ENCODE measurements at regions not wholly inside any gene's neighbourhood (a gene's known extent, or its start where the extent isn't known, plus 50 kb on each side); places are given as distances from the start of the nearest gene placed in this dataset.
"Not testable (repeated sequence)": the region's sequence is repeated elsewhere in the genome, so short reads cannot be mapped to it uniquely, and the experiment has no call there.

DNA sequence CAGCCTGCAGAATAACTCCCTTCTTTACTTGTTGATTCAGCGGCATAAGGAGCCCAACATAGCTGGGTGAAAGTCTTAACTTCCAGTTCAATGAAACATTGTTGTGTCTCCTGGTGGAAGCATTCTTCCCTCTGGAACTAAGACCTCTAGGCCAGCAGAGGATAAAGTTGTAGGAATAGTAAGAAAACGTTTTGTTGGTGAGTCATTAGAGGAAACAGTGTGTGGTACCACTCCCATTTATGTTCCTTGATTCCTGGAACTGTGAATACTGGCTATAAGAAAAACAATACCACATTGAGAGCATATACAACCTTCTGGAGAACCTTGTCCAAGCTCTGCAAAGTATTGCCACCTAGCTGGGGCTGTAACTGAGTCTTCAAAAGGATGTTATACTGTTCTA, 737.4 kb upstream of the ZP4 start:
- no peak for ATAC-seq (replicated peaks)
- H3K4me3 Mint-ChIP-seq, result no peak overlapping the region
- H3K27me3 Mint-ChIP-seq, result no peaks in the 10 kb centered on the region
- H3K4me1 Mint-ChIP-seq, result no peaks in the 10 kb centered on the region
- H3K9me3 Mint-ChIP-seq, result no peaks in the 10 kb centered on the region
- H3K36me3 Mint-ChIP-seq (ENCODE audit: low read depth), result no peaks in the 10 kb centered on the region
- no peak overlapping the region for H3K27ac Mint-ChIP-seq

DNA sequence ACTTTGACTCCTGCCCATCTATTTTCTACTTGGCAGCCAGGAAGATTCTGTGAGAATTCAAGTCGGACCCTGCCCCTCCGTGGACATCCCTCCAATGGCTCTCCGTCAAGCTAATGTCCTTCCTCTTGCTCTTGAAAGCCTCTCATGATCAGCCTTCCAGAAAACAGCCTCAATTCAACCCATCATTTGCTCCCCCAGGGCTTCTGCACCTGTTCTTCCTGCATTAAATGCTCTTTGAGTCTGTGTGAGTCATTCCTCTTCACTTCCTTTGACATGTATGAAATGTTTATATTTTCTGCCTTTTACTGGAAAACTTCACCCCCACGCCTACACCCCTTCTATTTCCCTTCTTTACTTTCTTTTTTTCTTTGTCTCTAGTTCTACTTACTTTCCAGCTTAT, 734.1 kb upstream of the ZP4 start:
- no peaks in the 10 kb centered on the region for H3K9me3 Mint-ChIP-seq
- H3K27me3 Mint-ChIP-seq, result no peaks in the 10 kb centered on the region
- no peaks in the 10 kb centered on the region for H3K4me1 Mint-ChIP-seq
- no peak overlapping the region for H3K4me3 Mint-ChIP-seq
- ATAC-seq (replicated peaks), result no peak
- H3K27ac Mint-ChIP-seq, result no peak overlapping the region
- no peaks in the 10 kb centered on the region for H3K36me3 Mint-ChIP-seq (ENCODE audit: low read depth)

GRCh38 chr1:238621405-238621804, 730.7 kb upstream of the ZP4 start:
- no peaks in the 10 kb centered on the region for H3K36me3 Mint-ChIP-seq (ENCODE audit: low read depth)
- H3K27me3 Mint-ChIP-seq, result no peaks in the 10 kb centered on the region
- no peak overlapping the region for H3K27ac Mint-ChIP-seq
- no peak overlapping the region for H3K4me3 Mint-ChIP-seq
- ATAC-seq (replicated peaks), result no peak
- H3K4me1 Mint-ChIP-seq, result no peaks in the 10 kb centered on the region
- H3K9me3 Mint-ChIP-seq, result peaks cover 2% of the 10 kb centered on the region

GRCh38 chr1:238619652-238620051, 728.9 kb upstream of the ZP4 start:
- Mint-ChIP-seq H3K4me1 (no peaks in the 10 kb centered on the region), H3K36me3 (ENCODE audit: low read depth) (no peaks in the 10 kb centered on the region), H3K27ac (no peak overlapping the region), H3K27me3 (no peaks in the 10 kb centered on the region), H3K4me3 (no peak overlapping the region), H3K9me3 (peaks cover 6% of the 10 kb centered on the region)
- ATAC-seq (replicated peaks), result no peak

- Mint-ChIP-seq H3K27me3 (no peaks in the 10 kb centered on the region), H3K9me3 (peaks cover 11% of the 10 kb centered on the region), H3K27ac (no peak overlapping the region), H3K36me3 (ENCODE audit: low read depth) (no peaks in the 10 kb centered on the region), H3K4me1 (no peaks in the 10 kb centered on the region), H3K4me3 (no peak overlapping the region)
- no peak for ATAC-seq (replicated peaks)
Measured at GRCh38 chr1:238611406-238611805, 720.7 kb upstream of the ZP4 start.

- H3K4me3 Mint-ChIP-seq, result no peak overlapping the region
- H3K9me3 Mint-ChIP-seq, result peaks cover 7% of the 10 kb centered on the region
- no peaks in the 10 kb centered on the region for H3K36me3 Mint-ChIP-seq (ENCODE audit: low read depth)
- no peaks in the 10 kb centered on the region for H3K4me1 Mint-ChIP-seq
- H3K27me3 Mint-ChIP-seq, result no peaks in the 10 kb centered on the region
- no peak overlapping the region for H3K27ac Mint-ChIP-seq
- no peak for ATAC-seq (replicated peaks)
Measured at GRCh38 chr1:238608144-238608543, 717.4 kb upstream of the ZP4 start.

GRCh38 chr1:238606896-238607295, 716.2 kb upstream of the ZP4 start:
- peaks cover 9% of the 10 kb centered on the region for H3K9me3 Mint-ChIP-seq

GRCh38 chr1:238606457-238606856, 715.7 kb upstream of the ZP4 start:
- Mint-ChIP-seq H3K9me3 (peaks cover 9% of the 10 kb centered on the region), H3K27me3 (no peaks in the 10 kb centered on the region), H3K36me3 (ENCODE audit: low read depth) (no peaks in the 10 kb centered on the region), H3K27ac (no peak overlapping the region), H3K4me1 (no peaks in the 10 kb centered on the region), H3K4me3 (no peak overlapping the region)
- ATAC-seq (replicated peaks), result no peak

More at GRCh38 chr1:238606896-238607295, 716.2 kb upstream of the ZP4 start:
- Mint-ChIP-seq H3K36me3 (ENCODE audit: low read depth) (no peaks in the 10 kb centered on the region), H3K27me3 (no peaks in the 10 kb centered on the region), H3K27ac (no peak overlapping the region), H3K4me1 (no peaks in the 10 kb centered on the region), H3K4me3 (no peak overlapping the region)
- no peak for ATAC-seq (replicated peaks)

DNA sequence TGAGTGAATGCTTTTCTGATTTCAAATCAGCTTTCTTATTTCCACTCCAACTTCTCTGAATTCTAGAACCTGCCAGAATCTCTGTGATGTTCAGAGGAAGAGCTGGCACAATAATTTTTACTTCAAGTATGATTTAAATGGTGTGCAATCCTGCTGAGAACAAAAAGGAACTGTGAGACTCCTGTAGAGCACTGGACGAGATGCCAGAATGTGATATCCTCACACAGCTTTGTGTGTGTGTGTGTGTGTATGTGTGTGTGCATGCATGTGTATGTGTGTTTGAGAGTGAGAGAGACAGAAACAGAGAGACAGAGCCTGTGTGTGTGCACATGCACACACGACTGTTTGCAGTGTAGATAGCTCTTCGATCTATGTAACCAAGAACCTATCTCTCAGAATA, 713.6 kb upstream of the ZP4 start:
- Mint-ChIP-seq H3K4me3 (no peak overlapping the region), H3K4me1 (no peaks in the 10 kb centered on the region), H3K27ac (no peak overlapping the region), H3K27me3 (no peaks in the 10 kb centered on the region), H3K36me3 (ENCODE audit: low read depth) (no peaks in the 10 kb centered on the region), H3K9me3 (peaks cover 11% of the 10 kb centered on the region)
- no peak for ATAC-seq (replicated peaks)

GRCh38 chr1:238601604-238602003, 710.9 kb upstream of the ZP4 start:
- H3K36me3 Mint-ChIP-seq (ENCODE audit: low read depth); H3K4me3 Mint-ChIP-seq; H3K4me1 Mint-ChIP-seq; H3K27ac Mint-ChIP-seq; ATAC-seq (replicated peaks); H3K9me3 Mint-ChIP-seq; H3K27me3 Mint-ChIP-seq: not testable (repeated sequence)

DNA sequence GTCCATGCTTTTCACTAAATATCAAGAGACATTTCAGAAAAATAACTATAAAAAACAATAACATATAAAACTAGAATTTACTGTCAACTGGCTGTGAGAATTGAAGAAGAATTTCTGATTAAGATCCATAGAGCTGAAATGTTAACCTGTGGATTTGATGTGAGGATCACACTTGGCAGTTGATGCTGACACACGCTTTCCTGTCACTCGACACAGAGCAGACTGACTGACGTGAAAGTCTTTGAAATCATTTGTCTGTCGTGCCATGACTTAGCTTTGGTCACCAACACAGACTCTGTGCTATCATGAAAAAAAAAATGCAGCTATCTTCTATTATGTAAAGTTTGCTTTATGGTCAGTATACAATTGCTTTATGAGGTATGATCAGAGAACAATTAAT, 706.0 kb upstream of the ZP4 start:
- Mint-ChIP-seq H3K27me3 (no peaks in the 10 kb centered on the region), H3K27ac (no peak overlapping the region), H3K4me3 (no peak overlapping the region), H3K4me1 (no peaks in the 10 kb centered on the region), H3K36me3 (ENCODE audit: low read depth) (no peaks in the 10 kb centered on the region), H3K9me3 (peaks cover 3% of the 10 kb centered on the region)
- no peak for ATAC-seq (replicated peaks)

GRCh38 chr1:238592621-238593020, 701.9 kb upstream of the ZP4 start:
- H3K4me1 Mint-ChIP-seq, result no peaks in the 10 kb centered on the region
- ATAC-seq (replicated peaks), result no peak
- no peaks in the 10 kb centered on the region for H3K27me3 Mint-ChIP-seq
- H3K36me3 Mint-ChIP-seq (ENCODE audit: low read depth), result no peaks in the 10 kb centered on the region
- peaks cover 4% of the 10 kb centered on the region for H3K9me3 Mint-ChIP-seq
- no peak overlapping the region for H3K27ac Mint-ChIP-seq
- no peak overlapping the region for H3K4me3 Mint-ChIP-seq

DNA sequence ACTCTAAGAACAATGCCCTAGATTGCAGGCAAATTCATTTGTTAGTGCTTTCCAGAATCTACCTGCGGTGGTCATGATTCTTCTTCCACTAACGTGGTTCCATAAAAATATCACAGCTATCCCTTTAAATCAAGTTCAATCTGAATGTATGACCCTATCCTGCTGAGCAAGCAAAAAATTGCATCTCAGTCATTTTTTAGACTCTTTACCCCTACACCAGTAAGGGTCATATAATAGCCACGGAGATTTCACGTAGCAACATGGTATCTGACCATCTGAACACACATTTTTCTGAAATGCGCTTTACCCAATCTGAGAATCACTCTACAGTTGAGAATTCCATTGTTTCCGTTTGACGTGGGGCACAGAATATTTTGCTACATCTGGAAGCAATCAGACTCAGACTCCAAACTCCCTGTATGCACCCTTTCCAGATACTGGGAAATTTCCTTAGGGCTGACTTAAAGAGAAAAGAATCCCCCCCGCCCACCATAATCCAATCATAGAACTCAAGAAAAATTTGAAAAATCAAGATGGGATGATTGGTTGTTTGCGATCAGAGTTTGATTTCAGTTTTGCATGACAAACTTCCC, 699.2 kb upstream of the ZP4 start:
- no peak for ATAC-seq (replicated peaks)
- no peaks in the 10 kb centered on the region for H3K36me3 Mint-ChIP-seq (ENCODE audit: low read depth)
- no peak overlapping the region for H3K4me3 Mint-ChIP-seq
- no peaks in the 10 kb centered on the region for H3K27me3 Mint-ChIP-seq
- no peaks in the 10 kb centered on the region for H3K4me1 Mint-ChIP-seq
- H3K9me3 Mint-ChIP-seq, result peaks cover 8% of the 10 kb centered on the region
- H3K27ac Mint-ChIP-seq, result no peak overlapping the region

- ATAC-seq (replicated peaks), result no peak
Measured at GRCh38 chr1:238582816-238583215, 692.1 kb upstream of the ZP4 start.

GRCh38 chr1:238581332-238581731, 690.6 kb upstream of the ZP4 start:
- Mint-ChIP-seq H3K27ac (no peak overlapping the region), H3K27me3 (no peaks in the 10 kb centered on the region), H3K9me3 (peaks cover 6% of the 10 kb centered on the region), H3K4me1 (no peaks in the 10 kb centered on the region), H3K36me3 (ENCODE audit: low read depth) (no peaks in the 10 kb centered on the region), H3K4me3 (no peak overlapping the region)
- no peak for ATAC-seq (replicated peaks)

More at GRCh38 chr1:238582816-238583215, 692.1 kb upstream of the ZP4 start:
- peaks cover 10% of the 10 kb centered on the region for H3K9me3 Mint-ChIP-seq
- no peaks in the 10 kb centered on the region for H3K4me1 Mint-ChIP-seq
- no peaks in the 10 kb centered on the region for H3K36me3 Mint-ChIP-seq (ENCODE audit: low read depth)
- no peak overlapping the region for H3K4me3 Mint-ChIP-seq
- H3K27me3 Mint-ChIP-seq, result no peaks in the 10 kb centered on the region
- H3K27ac Mint-ChIP-seq, result no peak overlapping the region

DNA sequence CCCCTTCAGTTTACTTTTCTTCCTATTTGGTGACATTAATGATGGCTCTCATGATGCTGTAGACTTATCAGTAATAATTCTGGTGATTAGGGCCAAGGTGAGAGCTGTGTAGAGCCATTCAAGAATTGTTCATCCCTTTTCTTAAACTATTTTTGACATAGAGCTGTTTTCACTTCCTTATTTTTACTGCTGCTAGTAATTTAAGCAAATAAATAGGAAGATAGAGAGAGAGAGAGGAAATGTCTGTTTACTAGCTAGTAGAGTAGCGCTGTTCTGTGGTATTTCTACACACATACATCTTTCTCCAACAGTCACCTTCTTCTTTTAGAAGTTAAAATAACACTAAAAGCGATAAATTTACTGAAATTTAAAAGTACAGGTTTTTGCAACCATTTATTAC, 678.0 kb upstream of the ZP4 start:
- no peaks in the 10 kb centered on the region for H3K36me3 Mint-ChIP-seq (ENCODE audit: low read depth)
- no peaks in the 10 kb centered on the region for H3K4me1 Mint-ChIP-seq
- peaks cover 20% of the 10 kb centered on the region for H3K9me3 Mint-ChIP-seq
- H3K27ac Mint-ChIP-seq, result no peak overlapping the region
- H3K4me3 Mint-ChIP-seq, result no peak overlapping the region
- no peak for ATAC-seq (replicated peaks)
- no peaks in the 10 kb centered on the region for H3K27me3 Mint-ChIP-seq
